ENCODE measurements at regions not wholly inside any gene's neighbourhood (a gene's known extent, or its start where the extent isn't known, plus 50 kb on each side); places are given as distances from the start of the nearest gene placed in this dataset.

DNA sequence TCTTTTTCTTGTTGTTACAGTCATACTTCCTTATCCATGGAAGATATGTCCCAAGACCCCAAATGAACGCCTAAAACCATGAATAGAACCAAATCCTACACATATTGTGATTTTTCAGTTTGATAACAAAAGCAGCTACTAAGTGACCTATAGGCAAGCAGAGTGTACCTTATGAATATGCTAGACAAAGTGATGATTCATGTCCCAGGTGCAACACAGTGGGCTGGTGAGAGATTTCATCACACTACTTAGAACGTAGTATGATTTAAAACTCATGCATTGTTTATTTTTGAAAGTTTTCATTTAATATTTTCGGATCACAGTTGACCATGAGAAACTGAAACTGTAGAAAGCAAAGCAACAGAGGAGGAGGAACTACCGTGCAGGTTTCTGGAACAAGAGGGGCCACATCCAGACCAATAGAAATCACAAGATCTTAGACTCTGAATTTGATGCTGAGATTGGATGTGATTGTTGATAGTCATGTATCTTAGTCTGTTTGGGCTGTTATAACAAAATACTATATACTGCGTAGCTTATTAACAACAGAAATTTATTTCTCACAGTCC, 470.8 kb upstream of the VRK2 start:
- 72 to 79% (median 75%) methylated on average over 5 of the region's 5 CpGs for WGBS, 3 donors
- H3K4me3 ChIP-seq: no peak overlapping the region
- H3K4me1 ChIP-seq (ENCODE audit: insufficient read depth): no peaks in the 10 kb centered on the region
- H3K27ac ChIP-seq: no peak overlapping the region
- no peak for DNase-seq
- no peaks in the 10 kb centered on the region for H3K36me3 ChIP-seq
- intact Hi-C loops (cut with DNase I): no loop called here
- H3K9me3 ChIP-seq: no peaks in the 10 kb centered on the region
- TF ChIP-seq, protein P1, sequence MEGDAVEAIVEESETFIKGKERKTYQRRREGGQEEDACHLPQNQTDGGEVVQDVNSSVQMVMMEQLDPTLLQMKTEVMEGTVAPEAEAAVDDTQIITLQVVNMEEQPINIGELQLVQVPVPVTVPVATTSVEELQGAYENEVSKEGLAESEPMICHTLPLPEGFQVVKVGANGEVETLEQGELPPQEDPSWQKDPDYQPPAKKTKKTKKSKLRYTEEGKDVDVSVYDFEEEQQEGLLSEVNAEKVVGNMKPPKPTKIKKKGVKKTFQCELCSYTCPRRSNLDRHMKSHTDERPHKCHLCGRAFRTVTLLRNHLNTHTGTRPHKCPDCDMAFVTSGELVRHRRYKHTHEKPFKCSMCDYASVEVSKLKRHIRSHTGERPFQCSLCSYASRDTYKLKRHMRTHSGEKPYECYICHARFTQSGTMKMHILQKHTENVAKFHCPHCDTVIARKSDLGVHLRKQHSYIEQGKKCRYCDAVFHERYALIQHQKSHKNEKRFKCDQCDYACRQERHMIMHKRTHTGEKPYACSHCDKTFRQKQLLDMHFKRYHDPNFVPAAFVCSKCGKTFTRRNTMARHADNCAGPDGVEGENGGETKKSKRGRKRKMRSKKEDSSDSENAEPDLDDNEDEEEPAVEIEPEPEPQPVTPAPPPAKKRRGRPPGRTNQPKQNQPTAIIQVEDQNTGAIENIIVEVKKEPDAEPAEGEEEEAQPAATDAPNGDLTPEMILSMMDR (IDR thresholded peaks at IDR 0.05): no peak
- H3K27me3 ChIP-seq: no peaks in the 10 kb centered on the region

- Histone ChIP-seq H3K9me3 (no peaks in the 10 kb centered on the region), H3K4me1 (ENCODE audit: insufficient read depth) (no peaks in the 10 kb centered on the region), H3K27me3 (no peaks in the 10 kb centered on the region), H3K4me3 (no peak overlapping the region), H3K36me3 (no peaks in the 10 kb centered on the region), H3K27ac (no peak overlapping the region)
- WGBS, 3 donors: 94 to 97% (median 95%) methylated on average over 1 of the region's 1 CpG
- no peak for DNase-seq
- intact Hi-C loops (cut with DNase I): no loop called here
- TF ChIP-seq, protein P1 (IDR thresholded peaks at IDR 0.05): no peak
- TF ChIP-seq POLR2A (IDR thresholded peaks at IDR 0.05): no peak
- TF ChIP-seq EP300 (IDR thresholded peaks at IDR 0.05): no peak
These were observed 469.6 kb upstream of the VRK2 start for GRCh38 chr2:57576983-57577382.

GRCh38 chr2:57597940-57598339, 448.7 kb upstream of the VRK2 start:
- intact Hi-C loops (cut with DNase I): no loop called here
- peaks cover 0 to 3% of the 10 kb centered on the region in 2 donors for H3K9me3 ChIP-seq

DNA sequence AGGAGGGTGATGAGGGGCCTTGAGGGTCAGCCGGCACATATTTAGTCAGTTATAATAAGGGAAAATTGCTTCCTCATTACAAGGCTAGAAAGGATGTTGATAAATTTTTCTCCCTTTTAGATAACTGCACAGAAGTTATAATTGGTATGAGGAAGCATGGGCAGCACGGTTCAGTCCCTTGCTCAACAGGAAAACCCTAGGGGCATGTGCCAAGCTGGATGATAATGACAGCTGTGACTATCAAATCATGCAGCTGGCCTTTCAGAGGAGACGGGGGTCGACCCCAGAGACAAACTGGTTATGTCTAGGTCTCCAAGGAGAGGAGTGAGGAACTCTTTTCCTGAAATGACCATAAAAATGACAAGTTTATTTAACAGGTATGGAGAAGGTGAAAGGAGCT, 448.1 kb upstream of the VRK2 start:
- H3K4me3 ChIP-seq: no peak overlapping the region
- no peaks in the 10 kb centered on the region for H3K36me3 ChIP-seq
- H3K27ac ChIP-seq: no peak overlapping the region
- WGBS, 3 donors: 5 to 25% (median 14%) methylated on average over 4 of the region's 4 CpGs
- H3K27me3 ChIP-seq: no peaks in the 10 kb centered on the region
- intact Hi-C loops (cut with DNase I): no loop called here
- H3K4me1 ChIP-seq (ENCODE audit: insufficient read depth): no peaks in the 10 kb centered on the region
- TF ChIP-seq POLR2A (IDR thresholded peaks at IDR 0.05) (no peak), EP300 (IDR thresholded peaks at IDR 0.05) (no peak)
- TF ChIP-seq, protein P1 (IDR thresholded peaks at IDR 0.05): no peak
- H3K9me3 ChIP-seq: peaks cover 0 to 3% of the 10 kb centered on the region in 2 donors
- no peak for DNase-seq

More at GRCh38 chr2:57597940-57598339, 448.7 kb upstream of the VRK2 start:
- TF ChIP-seq, protein P1 (IDR thresholded peaks at IDR 0.05): no peak
- TF ChIP-seq POLR2A (IDR thresholded peaks at IDR 0.05): no peak
- no peak for TF ChIP-seq EP300 (IDR thresholded peaks at IDR 0.05)
- Histone ChIP-seq H3K4me1 (ENCODE audit: insufficient read depth) (no peaks in the 10 kb centered on the region), H3K27ac (no peak overlapping the region), H3K4me3 (no peak overlapping the region), H3K27me3 (no peaks in the 10 kb centered on the region), H3K36me3 (no peaks in the 10 kb centered on the region)
- DNase-seq: no peak
- 63 to 76% (median 65%) methylated on average over 1 of the region's 1 CpG for WGBS, 3 donors

Data from ovary (tissue), 7 donors.